HG03066 (cell line): ENCODE measurements at regions not wholly inside any gene's neighbourhood (a gene's known extent, or its start where the extent isn't known, plus 50 kb on each side); places are given as distances from the start of the nearest gene placed in this dataset.
"Not testable (repeated sequence)": the region's sequence is repeated elsewhere in the genome, so short reads cannot be mapped to it uniquely, and the experiment has no call there.

Experiments
- ATAC-seq: cut with Tn5 transposase; IDR thresholded peaks from one replicate; pipeline ENCODE4 v1.9.1; 2021; ENCODE audit warnings: low read depth; ENCODE audit not compliant: unreplicated experiment

GRCh38 chr9:89850153-89850552, 245.3 kb downstream of the GADD45G start:
- no peak for ATAC-seq

- ATAC-seq = no peak
Observed at GRCh38 chr9:89850631-89851325, 246.0 kb downstream of the GADD45G start.

GRCh38 chr9:89853161-89853560, 248.3 kb downstream of the GADD45G start:
- no peak for ATAC-seq

- no peak for ATAC-seq
Observed at GRCh38 chr9:89853931-89854330, 249.1 kb downstream of the GADD45G start.

GRCh38 chr9:89854715-89855475, 250.1 kb downstream of the GADD45G start:
- ATAC-seq = no peak

GRCh38 chr9:89856296-89856695, 251.5 kb downstream of the GADD45G start:
- ATAC-seq = not testable (repeated sequence)

GRCh38 chr9:89856950-89857349, 252.1 kb downstream of the GADD45G start:
- ATAC-seq = not testable (repeated sequence)

- not testable (repeated sequence) for ATAC-seq
Observed at GRCh38 chr9:89859842-89860241, 255.0 kb downstream of the GADD45G start.

GRCh38 chr9:89861371-89861770, 256.6 kb downstream of the GADD45G start:
- ATAC-seq = not testable (repeated sequence)

- no peak for ATAC-seq
Observed at GRCh38 chr9:89862316-89862715, 257.5 kb downstream of the GADD45G start.

- ATAC-seq = no peak
Observed at GRCh38 chr9:89863141-89863540, 258.3 kb downstream of the GADD45G start.

- no peak for ATAC-seq
Observed at GRCh38 chr9:89863837-89864236, 259.0 kb downstream of the GADD45G start.

GRCh38 chr9:89864257-89864656, 259.4 kb downstream of the GADD45G start:
- ATAC-seq = no peak

- ATAC-seq = no peak
Observed at GRCh38 chr9:89864731-89865130, 259.9 kb downstream of the GADD45G start.

- no peak for ATAC-seq
Observed at GRCh38 chr9:89865357-89865756, 260.5 kb downstream of the GADD45G start.

GRCh38 chr9:89865981-89866380, 261.2 kb downstream of the GADD45G start:
- no peak for ATAC-seq

GRCh38 chr9:89866701-89867100, 261.9 kb downstream of the GADD45G start:
- no peak for ATAC-seq

GRCh38 chr9:89868100-89868499, 263.3 kb downstream of the GADD45G start:
- no peak for ATAC-seq

- no peak for ATAC-seq
Observed at GRCh38 chr9:89869793-89870580, 265.2 kb downstream of the GADD45G start.

- no peak for ATAC-seq
Observed at GRCh38 chr9:89871871-89872331, 267.1 kb downstream of the GADD45G start.

GRCh38 chr9:89872426-89872912, 267.7 kb downstream of the GADD45G start:
- no peak for ATAC-seq
